K562 (cell line): ENCODE measurements at regions not wholly inside any gene's neighbourhood (a gene's known extent, or its start where the extent isn't known, plus 50 kb on each side); places are given as distances from the start of the nearest gene placed in this dataset.

Experiments used
- ATAC-seq: fragments of 200-7000 bp; cut with Tn5 transposase; 3 replicates; pipeline ENCODE4 v1.9.1; 2020; ENCODE audit warnings: moderate library complexity
- BruUV-seq: library from RNA; stranded (reverse); fragments of 400-500 nt; replicated peaks from 2 replicates; lab custom pipeline; 2021; lab: Mats Ljungman, UMichigan
- CTCF ChIA-PET: fragments of 300-600 bp; formaldehyde crosslinking; extraction: SDS; loops from one replicate; lab custom pipeline; 2021; ENCODE audit warnings: low intra/inter-chr PET ratio; lab: Yijun Ruan, JAX
- POLR2A ChIA-PET: fragments of 300-600, 350-650 bp; sonication (Branson Sonifier 250); formaldehyde crosslinking; extraction: SDS; loops from one replicate; lab custom pipeline; 2021; ENCODE audit warnings: antibody characterized with exemption, inconsistent platforms; lab: Yijun Ruan, JAX
- DNase-seq, 4 experiments: peaks; one replicate each; pipeline versions ENCODE4 v3.0.0 to v3.0.0-alpha.2; 2011 to 2018; ENCODE audit warnings: low spot score in 3 of 4, mixed read lengths in 3 of 4; ENCODE audit errors: extremely low read depth in 1 of 4
- FAIRE-seq: peaks from 2 replicates; lab custom pipeline; 2011; peaks lifted over from hg19 to GRCh38; lab: Jason Lieb, UNC
- H2AFZ ChIP-seq: 2 replicates; pipeline ENCODE4 v1.6.0; 2011; ENCODE audit warnings: low read depth, low read length, control low read depth, inconsistent platforms
- H3K27ac ChIP-seq: fragments of 200-600 bp; 3 replicates; pipeline ENCODE4 v1.8.0; 2011; ENCODE audit warnings: low read depth, mild to moderate bottlenecking, control low read depth, inconsistent platforms, low read length, moderate library complexity, mixed read lengths; ENCODE audit errors: extremely low read depth
- H3K27me3 ChIP-seq, 2 experiments: fragments of 300-600 bp in 1 of 2; 2 replicates in 1 of 2; 3 replicates in 1 of 2; pipeline versions ENCODE4 v1.6.0 to v1.8.0; 2011; ENCODE audit warnings: inconsistent platforms in 2 of 2, low read length in 2 of 2, mild to moderate bottlenecking in 1 of 2, mixed read lengths in 1 of 2, moderate library complexity in 1 of 2; ENCODE audit not compliant: control insufficient read depth in 2 of 2, insufficient read depth in 2 of 2
- H3K36me3 ChIP-seq: fragments of 300-600 bp; 3 replicates; pipeline ENCODE4 v1.8.0; 2011; ENCODE audit warnings: mild to moderate bottlenecking, low read length, inconsistent platforms; ENCODE audit not compliant: control insufficient read depth, insufficient read depth
- H3K4me1 ChIP-seq, 2 experiments: fragments of 200-600 bp in 1 of 2; replicated peaks in 1 of 2; 2 replicates in 1 of 2; 3 replicates in 1 of 2; pipeline versions ENCODE4 v1.5.1 to v1.8.0; 2011; ENCODE audit warnings: inconsistent platforms in 2 of 2, low read length in 2 of 2, mild to moderate bottlenecking in 1 of 2, mixed read lengths in 1 of 2, moderate library complexity in 1 of 2; ENCODE audit not compliant: control insufficient read depth in 2 of 2, insufficient read depth in 2 of 2
- H3K4me2 ChIP-seq: 2 replicates; pipeline ENCODE4 v1.6.1; 2011; ENCODE audit warnings: low read length, control low read depth, inconsistent platforms, mixed read lengths; ENCODE audit not compliant: insufficient read depth
- H3K4me3 ChIP-seq: fragments of 200-600 bp; sonication (generic), shearing (Covaris generic); 2 replicates; pipeline ENCODE4 v1.5.1; 2016; ENCODE audit warnings: control low read depth, inconsistent platforms
- H3K79me2 ChIP-seq: fragments of 200-600 bp; 3 replicates; pipeline ENCODE4 v1.8.0; 2011; ENCODE audit warnings: low read length, inconsistent platforms; ENCODE audit not compliant: control insufficient read depth, insufficient read depth
- H3K9ac ChIP-seq, 2 experiments: 2 replicates each; pipeline versions ENCODE4 v1.6.0 to v1.6.1; 2011; ENCODE audit warnings: low read depth in 2 of 2, low read length in 2 of 2, control low read depth in 1 of 2, inconsistent platforms in 1 of 2, mild to moderate bottlenecking in 1 of 2, mixed read lengths in 1 of 2; ENCODE audit not compliant: insufficient read depth in 1 of 2
- H3K9me1 ChIP-seq: one replicate; pipeline ENCODE4 v1.6.0; 2011; ENCODE audit warnings: inconsistent platforms, mild to moderate bottlenecking, low read length, moderate library complexity; ENCODE audit not compliant: control insufficient read depth, insufficient read depth
- H3K9me3 ChIP-seq: replicated peaks from 2 replicates; pipeline ENCODE4 v1.5.1; 2011; ENCODE audit warnings: low read depth, low read length, inconsistent platforms; ENCODE audit not compliant: control insufficient read depth, insufficient read depth
- H4K20me1 ChIP-seq: replicated peaks from 2 replicates; pipeline ENCODE4 v1.6.1; 2011; ENCODE audit warnings: low read length, inconsistent platforms, mixed read lengths; ENCODE audit not compliant: control insufficient read depth, insufficient read depth
- FOSL1 ChIP-seq: fragments of 200-800 bp; sonication (Bioruptor generic); conservative IDR thresholded peaks from 2 replicates; pipeline ENCODE4 v1.6.1; 2016; ENCODE audit warnings: missing genetic modification characterization, missing compliant biosample characterization
- OTX1 ChIP-seq: fragments of 450-650 bp; formaldehyde crosslinking; IDR thresholded peaks from 2 replicates; pipeline ENCODE4 v1.4.0; 2022; ENCODE audit warnings: mild to moderate bottlenecking
- PHB2 ChIP-seq: fragments of 450-650 bp; IDR thresholded peaks from 2 replicates; pipeline ENCODE4 v1.6.1; 2017; ENCODE audit warnings: low read depth
- RERE ChIP-seq: sonication (generic); formaldehyde crosslinking; IDR thresholded peaks from 2 replicates; pipeline ENCODE4 v1.8.0; 2023; ENCODE audit warnings: missing genetic modification reagents, mild to moderate bottlenecking, borderline replicate concordance
- SETDB1 ChIP-seq: IDR thresholded peaks from one replicate; pipeline ENCODE4 v1.6.1; 2012; ENCODE audit warnings: low read length, control low read depth, inconsistent platforms
- ZBTB12 ChIP-seq: fragments of 250-450 bp; sonication (Bioruptor Pico); IDR thresholded peaks from 2 replicates; pipeline ENCODE4 v1.4.0; 2020
- ZNF766 ChIP-seq: fragments of 200-800 bp; sonication (Bioruptor generic); conservative IDR thresholded peaks from 2 replicates; pipeline ENCODE4 v1.6.1; 2016; ENCODE audit warnings: missing genetic modification characterization, missing compliant biosample characterization
- WGBS: fragments of 100-300 bp; shearing (Covaris generic); methylation state at CpG from one replicate; pipeline ENCODE4 v1.1.6; 2016; ENCODE audit warnings: low coverage, mixed read lengths; ENCODE audit not compliant: insufficient coverage; ENCODE audit errors: missing lambda C conversion rate; 5-methylcytosine and 5-hydroxymethylcytosine counted together
- in situ Hi-C: fragments of 300-500 bp; cut with MboI; formaldehyde crosslinking; loops from 4 replicates; pipeline ENCODE4 v1.15.0; 2018; ENCODE audit warnings: inconsistent platforms, mixed read lengths
- intact Hi-C: fragments of 100-400 bp; cut with micrococcal nuclease; formaldehyde crosslinking; loops from 2 replicates; pipeline ENCODE4 v1.14.2; 2022

DNA sequence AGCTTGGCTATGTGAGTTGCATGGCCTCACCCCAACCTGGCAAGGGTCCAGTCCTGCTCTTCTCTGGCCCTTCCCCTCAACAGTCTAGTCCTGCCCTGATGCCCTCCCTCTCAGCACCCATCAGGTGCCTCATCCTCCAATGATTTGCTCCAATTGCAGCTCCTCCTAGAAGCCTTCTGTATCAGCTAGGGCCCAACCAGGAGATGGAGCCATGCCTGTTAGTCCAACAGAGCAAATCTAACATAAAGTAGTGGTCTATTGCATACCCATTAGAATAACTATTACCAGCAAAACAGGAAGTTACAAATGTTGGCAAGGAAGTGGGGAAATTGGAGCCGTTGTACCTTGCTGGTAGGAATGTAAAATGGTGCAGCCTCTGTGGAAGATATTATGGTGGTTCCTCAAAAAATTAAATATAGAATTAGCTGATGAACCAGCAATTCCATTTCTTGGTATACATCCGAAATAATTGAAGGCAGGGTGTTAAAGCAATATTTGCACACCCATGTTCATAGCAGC is 163.5 kb downstream of the VRK1 start:
- H3K9me3 ChIP-seq, result no peaks in the 10 kb centered on the region
- 7% methylated on average over 2 of the region's 2 CpGs for WGBS
- H3K4me2 ChIP-seq, result no peak overlapping the region
- no peaks in the 10 kb centered on the region for H4K20me1 ChIP-seq
- H3K27ac ChIP-seq, result no peak overlapping the region
- peaks cover 0 to 6% of the 10 kb centered on the region in 2 experiments; a peak in 1 of 5 replicates for H3K27me3 ChIP-seq
- ATAC-seq (no peak), FAIRE-seq (no peak), DNase-seq (no peak)
- POLR2A ChIA-PET, result no interaction called here
- no peak overlapping the region for H3K9ac ChIP-seq
- CTCF ChIA-PET, result no interaction called here
- H3K36me3 ChIP-seq, result no peaks in the 10 kb centered on the region
- BruUV-seq, result no TSS peak
- H2AFZ ChIP-seq, result no peak overlapping the region
- H3K79me2 ChIP-seq, result no peaks in the 10 kb centered on the region
- intact Hi-C loops, result no loop called here
- TF ChIP-seq SETDB1, result no peak
- TF ChIP-seq FOSL1 (tag), result no peak
- TF ChIP-seq ZBTB12, result no peak
- no peak for TF ChIP-seq OTX1
- no peaks in the 10 kb centered on the region; a peak in 1 of 5 replicates for H3K4me1 ChIP-seq
- in situ Hi-C loops, result no loop called here
- no peak overlapping the region for H3K4me3 ChIP-seq
- H3K9me1 ChIP-seq, result no peaks in the 10 kb centered on the region

DNA sequence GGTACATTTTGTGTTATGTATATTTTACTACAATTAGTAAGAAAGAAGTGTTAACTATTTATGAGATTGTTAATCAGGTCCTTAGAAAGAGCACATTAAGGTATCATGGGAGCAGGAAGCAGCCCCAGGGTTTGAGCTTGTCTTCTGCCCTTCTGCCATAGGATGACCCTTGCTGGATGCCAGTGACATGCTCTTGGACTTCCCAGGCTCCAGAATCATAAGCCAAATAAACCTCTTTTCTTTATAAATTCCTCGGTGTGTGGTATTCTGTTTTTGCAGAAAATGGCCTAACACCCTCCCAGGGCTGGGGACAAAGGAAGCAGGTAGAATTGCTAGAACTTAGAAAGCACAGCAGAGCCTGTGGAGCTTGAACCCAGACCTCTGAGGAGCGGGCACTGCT is 164.7 kb downstream of the VRK1 start:
- Histone ChIP-seq H3K79me2 (no peaks in the 10 kb centered on the region), H3K9me3 (no peaks in the 10 kb centered on the region), H3K27me3 (peaks cover 0 to 6% of the 10 kb centered on the region in 2 experiments; a peak in 1 of 5 replicates), H4K20me1 (no peaks in the 10 kb centered on the region), H3K36me3 (no peaks in the 10 kb centered on the region), H3K4me3 (no peak overlapping the region), H3K9me1 (no peaks in the 10 kb centered on the region), H3K4me1 (no peaks in the 10 kb centered on the region; a peak in 1 of 5 replicates), H3K27ac (no peak overlapping the region), H3K9ac (no peak overlapping the region), H2AFZ (no peak overlapping the region), H3K4me2 (no peak overlapping the region)
- ChIA-PET POLR2A (no interaction called here), CTCF (no interaction called here)
- TF ChIP-seq ZNF766 (CRISPR knock-in tag) (peak; percentile 94), PHB2 (no peak), RERE (CRISPR knock-in tag) (no peak)
- FAIRE-seq (no peak), ATAC-seq (no peak), DNase-seq (no peak)
- in situ Hi-C loops, result no loop called here
- BruUV-seq, result no TSS peak
- intact Hi-C loops, result no loop called here
- 0% methylated on average over 2 of the region's 2 CpGs for WGBS
